IMR-90 (cell line): ENCODE measurements at regions not wholly inside any gene's neighbourhood (a gene's known extent, or its start where the extent isn't known, plus 50 kb on each side); places are given as distances from the start of the nearest gene placed in this dataset.

ENCODE experiments used
- ATAC-seq: fragments of 200-7000 bp; cut with Tn5 transposase; 2 replicates; pipeline ENCODE4 v1.9.1; 2020; ENCODE audit warnings: low read depth, mild to moderate bottlenecking, moderate library complexity
- BruUV-seq: library from RNA; stranded (reverse); fragments of 400-500 nt; replicated peaks from 2 replicates; lab custom pipeline; 2021; lab: Mats Ljungman, UMichigan
- CTCF ChIA-PET: fragments of 300-600 bp; formaldehyde crosslinking; extraction: SDS; loops from one replicate; lab custom pipeline; 2021; ENCODE audit warnings: antibody characterized with exemption; lab: Yijun Ruan, JAX
- POLR2A ChIA-PET: fragments of 300-600 bp; sonication (Branson Sonifier 250); formaldehyde crosslinking; loops from one replicate; lab custom pipeline; 2022; ENCODE audit warnings: antibody characterized with exemption; ENCODE audit not compliant: unreplicated experiment; lab: Charles Lee
- DNase-seq: peaks from one replicate; pipeline ENCODE4 v3.0.0; 2013
- H2AFZ ChIP-seq: replicated peaks from 2 replicates; pipeline ENCODE3; 2013; ENCODE audit warnings: low read length, mild to moderate bottlenecking; ENCODE audit not compliant: poor library complexity
- H2AK5ac ChIP-seq: 2 replicates; pipeline ENCODE4 v1.6.1; 2013; ENCODE audit warnings: low read depth, low read length, inconsistent platforms
- H2AK9ac ChIP-seq: replicated peaks from 2 replicates; pipeline ENCODE3; 2013; ENCODE audit warnings: mild to moderate bottlenecking, low read depth, low read length, moderate library complexity; ENCODE audit not compliant: poor library complexity
- H2BK120ac ChIP-seq: 2 replicates; pipeline ENCODE4 v1.6.1; 2013; ENCODE audit warnings: low read depth, low read length, inconsistent platforms
- H2BK15ac ChIP-seq: 3 replicates; pipeline ENCODE4 v1.6.1; 2013; ENCODE audit warnings: low read depth, low read length, inconsistent platforms
- H2BK20ac ChIP-seq: 2 replicates; pipeline ENCODE4 v1.6.1; 2013; ENCODE audit warnings: low read depth, mild to moderate bottlenecking, inconsistent platforms, low read length, moderate library complexity
- H2BK5ac ChIP-seq: 2 replicates; pipeline ENCODE4 v1.6.1; 2013; ENCODE audit warnings: mild to moderate bottlenecking, low read depth, low read length, inconsistent platforms; ENCODE audit not compliant: poor library complexity, severe bottlenecking
- H3K14ac ChIP-seq: replicated peaks from 2 replicates; pipeline ENCODE4 v1.6.1; 2013; ENCODE audit warnings: low read depth, low read length, inconsistent platforms
- H3K18ac ChIP-seq: 2 replicates; pipeline ENCODE4 v1.6.1; 2013; ENCODE audit warnings: low read depth, low read length, control low read depth
- H3K23ac ChIP-seq: 2 replicates; pipeline ENCODE4 v1.6.1; 2013; ENCODE audit warnings: low read depth, low read length, inconsistent platforms
- H3K27ac ChIP-seq: 2 replicates; pipeline ENCODE4 v1.5.1; 2013; ENCODE audit warnings: mild to moderate bottlenecking, control low read depth, low read length; ENCODE audit not compliant: insufficient read depth
- H3K27me3 ChIP-seq: 2 replicates; pipeline ENCODE4 v1.6.1; 2013; ENCODE audit warnings: low read length; ENCODE audit not compliant: control insufficient read depth, insufficient read depth
- H3K36me3 ChIP-seq: 2 replicates; pipeline ENCODE4 v1.6.1; 2013; ENCODE audit warnings: low read length, mixed read lengths; ENCODE audit not compliant: control insufficient read depth, insufficient read depth
- H3K4ac ChIP-seq: 2 replicates; pipeline ENCODE4 v1.6.1; 2013; ENCODE audit warnings: low read depth, low read length, inconsistent platforms
- H3K4me1 ChIP-seq: 2 replicates; pipeline ENCODE4 v1.6.1; 2013; ENCODE audit warnings: low read length, mixed read lengths; ENCODE audit not compliant: control insufficient read depth, insufficient read depth
- H3K4me2 ChIP-seq: 2 replicates; pipeline ENCODE4 v1.6.1; 2013; ENCODE audit warnings: low read depth, mild to moderate bottlenecking, control low read depth, low read length, moderate library complexity
- H3K4me3 ChIP-seq: 2 replicates; pipeline ENCODE4 v1.5.1; 2013; ENCODE audit warnings: low read depth, mild to moderate bottlenecking, control low read depth, low read length, moderate library complexity; ENCODE audit not compliant: insufficient read depth
- H3K56ac ChIP-seq: 2 replicates; pipeline ENCODE4 v1.6.1; 2013; ENCODE audit warnings: low read length, inconsistent platforms; ENCODE audit not compliant: insufficient read depth; ENCODE audit errors: extremely low read depth
- H3K79me1 ChIP-seq, 2 experiments: 2 replicates each; pipeline ENCODE4 v1.6.1; 2013; ENCODE audit warnings: low read length in 2 of 2, inconsistent platforms in 1 of 2, low read depth in 1 of 2
- H3K9ac ChIP-seq: 2 replicates; pipeline ENCODE4 v1.6.1; 2013; ENCODE audit warnings: low read depth, low read length, control low read depth
- H3K9me1 ChIP-seq: 2 replicates; pipeline ENCODE4 v1.6.1; 2013; ENCODE audit warnings: low read length, inconsistent platforms; ENCODE audit not compliant: insufficient read depth
- H3K9me3 ChIP-seq: 2 replicates; pipeline ENCODE4 v1.6.1; 2013; ENCODE audit warnings: low read length; ENCODE audit not compliant: control insufficient read depth, insufficient read depth
- H4K20me1 ChIP-seq: 2 replicates; pipeline ENCODE4 v1.6.1; 2013; ENCODE audit warnings: low read length, inconsistent platforms; ENCODE audit not compliant: insufficient read depth
- H4K5ac ChIP-seq: 2 replicates; pipeline ENCODE4 v1.6.1; 2013; ENCODE audit warnings: mild to moderate bottlenecking, low read depth, low read length, control low read depth
- H4K8ac ChIP-seq, 2 experiments: 2 replicates each; pipeline ENCODE4 v1.6.1; 2013; ENCODE audit warnings: low read depth in 2 of 2, low read length in 2 of 2, control low read depth in 1 of 2, inconsistent platforms in 1 of 2
- H4K91ac ChIP-seq: 2 replicates; pipeline ENCODE4 v1.6.1; 2013; ENCODE audit warnings: low read depth, low read length, inconsistent platforms; ENCODE audit not compliant: insufficient read depth
- BHLHE40 ChIP-seq: fragments of 150-350 bp; IDR thresholded peaks from 2 replicates; pipeline ENCODE4 v1.6.1; 2016; ENCODE audit warnings: mild to moderate bottlenecking, low read depth, low read length
- CEBPB ChIP-seq: IDR thresholded peaks from 2 replicates; pipeline ENCODE4 v1.6.1; 2012; ENCODE audit warnings: low read depth, low read length, improper control_type of control experiment
- CHD1 ChIP-seq: IDR thresholded peaks from 2 replicates; pipeline ENCODE4 v1.6.1; 2012; ENCODE audit warnings: low read depth, low read length, improper control_type of control experiment
- ELK1 ChIP-seq: fragments of 150-350 bp; IDR thresholded peaks from 2 replicates; pipeline ENCODE4 v1.6.1; 2016; ENCODE audit warnings: low read depth, mild to moderate bottlenecking, low read length, moderate library complexity, borderline replicate concordance
- FOS ChIP-seq: fragments of 150-350 bp; IDR thresholded peaks from 2 replicates; pipeline ENCODE4 v1.6.1; 2016; ENCODE audit warnings: low read depth, low read length
- MAFK ChIP-seq: IDR thresholded peaks from 2 replicates; pipeline ENCODE4 v1.6.1; 2012; ENCODE audit warnings: low read depth, low read length, improper control_type of control experiment
- MAZ ChIP-seq: IDR thresholded peaks from 2 replicates; pipeline ENCODE4 v1.6.1; 2012; ENCODE audit warnings: low read depth, mild to moderate bottlenecking, low read length, improper control_type of control experiment, moderate library complexity, borderline replicate concordance
- NFE2L2 ChIP-seq: fragments of 150-350 bp; IDR thresholded peaks from 2 replicates; pipeline ENCODE4 v1.6.1; 2016; ENCODE audit warnings: low read depth, mild to moderate bottlenecking, low read length
- POLR2A ChIP-seq: IDR thresholded peaks from 2 replicates; pipeline ENCODE4 v1.6.1; 2012; ENCODE audit warnings: mild to moderate bottlenecking, low read depth, low read length
- RAD21 ChIP-seq: IDR thresholded peaks from 2 replicates; pipeline ENCODE4 v1.6.1; 2012; ENCODE audit warnings: low read length, improper control_type of control experiment
- RCOR1 ChIP-seq: IDR thresholded peaks from 2 replicates; pipeline ENCODE4 v1.6.1; 2012; ENCODE audit warnings: mild to moderate bottlenecking, low read length, improper control_type of control experiment; ENCODE audit not compliant: insufficient replicate concordance
- SMC3 ChIP-seq: fragments of 150-350 bp; IDR thresholded peaks from 2 replicates; pipeline ENCODE4 v1.6.1; 2016; ENCODE audit warnings: low read depth, mild to moderate bottlenecking, antibody characterized with exemption, low read length, moderate library complexity
- WGBS, 2 experiments: methylation state at CpG; one replicate each; pipeline versions ENCODE4 v1.1.5 to v1.1.7; 2013; ENCODE audit warnings: missing lambda C conversion rate in 2 of 2; ENCODE audit not compliant: insufficient read length in 1 of 2; ENCODE audit errors: extremely low coverage in 2 of 2; 5-methylcytosine and 5-hydroxymethylcytosine counted together
- dilution Hi-C: fragments of 300-500 bp; cut with HindIII; formaldehyde crosslinking; loops from one replicate; pipeline ENCODE4 v1.14.3; 2018; ENCODE audit warnings: low sequenced_read_pairs; ENCODE audit not compliant: unreplicated experiment
- in situ Hi-C: fragments of 300-500 bp; cut with MboI; formaldehyde crosslinking; loops from 3 replicates; pipeline ENCODE4 v1.14.3; 2019; ENCODE audit warnings: low sequenced_read_pairs, inconsistent platforms, mixed read lengths
- intact Hi-C: fragments of 100-400 bp; cut with micrococcal nuclease; formaldehyde crosslinking; loops from 2 replicates; pipeline ENCODE4 v1.10.0; 2022

- Histone ChIP-seq H3K36me3 (no peaks in the 10 kb centered on the region), H2AK9ac (no peak overlapping the region), H3K4me1 (no peaks in the 10 kb centered on the region), H3K79me1 (no peaks in the 10 kb centered on the region), H3K14ac (no peak overlapping the region), H3K27ac (no peak overlapping the region), H4K20me1 (no peaks in the 10 kb centered on the region), H4K8ac (no peak overlapping the region), H3K4me3 (no peak overlapping the region), H3K4ac (no peak overlapping the region), H2AK5ac (no peak overlapping the region), H2BK120ac (no peak overlapping the region), H4K5ac (no peak overlapping the region), H3K9me1 (no peaks in the 10 kb centered on the region), H3K9me3 (peaks cover 4% of the 10 kb centered on the region), H2BK15ac (no peak overlapping the region), H3K27me3 (peaks cover 43% of the 10 kb centered on the region), H3K9ac (no peak overlapping the region), H4K91ac (no peak overlapping the region), H3K23ac (no peak overlapping the region), H3K56ac (no peak overlapping the region), H2BK5ac (no peak overlapping the region), H2AFZ (no peak overlapping the region), H3K4me2 (no peak overlapping the region), H3K18ac (no peak overlapping the region), H2BK20ac (no peak overlapping the region)
- dilution Hi-C loops (no loop called here), intact Hi-C loops (loop anchor here (5.0 kb wide), 1 partner anchor 418 kb away; no protein-coding TSS in a partner anchor), in situ Hi-C loops (loop anchor here (5.0 kb wide), 1 partner anchor 468 kb away; no protein-coding TSS in a partner anchor)
- DNase-seq (no peak), ATAC-seq (no peak)
- TF ChIP-seq SMC3 (no peak), NFE2L2 (no peak), RCOR1 (no peak), MAFK (no peak), BHLHE40 (no peak), RAD21 (no peak), FOS (no peak), MAZ (no peak), CHD1 (no peak), ELK1 (no peak), CEBPB (no peak), POLR2A (no peak)
- CTCF ChIA-PET, result interaction anchor here (0.7 to 2.4 kb wide), 2 partner anchors 343 to 473 kb away, joined by 4 to 11 read pairs; no protein-coding TSS in a partner anchor
- 77% methylated on average over 13 of the region's 15 CpGs; no CpG with 5 or more reads in 1 of the 2 experiments for WGBS, 2 experiments
- no TSS peak for BruUV-seq
- POLR2A ChIA-PET, result no interaction called here
Measured at GRCh38 chr17:77543801-77544200, 403.0 kb downstream of the SEC14L1 start.
